H1 (cell line): ENCODE measurements at regions not wholly inside any gene's neighbourhood (a gene's known extent, or its start where the extent isn't known, plus 50 kb on each side); places are given as distances from the start of the nearest gene placed in this dataset.

Source experiments
- EP300 ChIP-seq, 2 experiments: IDR thresholded peaks; 1 replicate in 1 of 2; 2 replicates in 1 of 2; pipeline ENCODE4 v1.6.1; 2011 to 2012; ENCODE audit warnings: low read depth in 2 of 2, low read length in 2 of 2, mild to moderate bottlenecking in 2 of 2, borderline replicate concordance in 1 of 2, inconsistent platforms in 1 of 2, moderate library complexity in 1 of 2
- HDAC2 ChIP-seq, 2 experiments: fragments of 300-600 bp in 1 of 2; sonication (generic) in 1 of 2; IDR thresholded peaks; 2 replicates each; pipeline ENCODE4 v1.6.1; 2011 to 2012; ENCODE audit warnings: low read depth in 2 of 2, low read length in 2 of 2, mild to moderate bottlenecking in 2 of 2, moderate library complexity in 2 of 2, borderline replicate concordance in 1 of 2, inconsistent platforms in 1 of 2
- RNF2 ChIP-seq: fragments of 200-900, 300-1000 bp; sonication (generic); IDR thresholded peaks from 2 replicates; pipeline ENCODE4 v1.7.1; 2016; ENCODE audit warnings: borderline replicate concordance, low read depth, mild to moderate bottlenecking, antibody characterized with exemption, low read length; ENCODE audit not compliant: poor library complexity, severe bottlenecking; ENCODE audit errors: missing control alignments
- SIRT6 ChIP-seq: IDR thresholded peaks from one replicate; pipeline ENCODE4 v1.7.1; 2012; ENCODE audit warnings: low read length, inconsistent platforms
- SIX5 ChIP-seq: IDR thresholded peaks from 2 replicates; pipeline ENCODE4 v1.6.1; 2011; ENCODE audit warnings: mild to moderate bottlenecking, low read depth, low read length
- SP2 ChIP-seq: IDR thresholded peaks from 2 replicates; pipeline ENCODE4 v1.6.1; 2012; ENCODE audit warnings: mild to moderate bottlenecking, low read length, inconsistent platforms

DNA sequence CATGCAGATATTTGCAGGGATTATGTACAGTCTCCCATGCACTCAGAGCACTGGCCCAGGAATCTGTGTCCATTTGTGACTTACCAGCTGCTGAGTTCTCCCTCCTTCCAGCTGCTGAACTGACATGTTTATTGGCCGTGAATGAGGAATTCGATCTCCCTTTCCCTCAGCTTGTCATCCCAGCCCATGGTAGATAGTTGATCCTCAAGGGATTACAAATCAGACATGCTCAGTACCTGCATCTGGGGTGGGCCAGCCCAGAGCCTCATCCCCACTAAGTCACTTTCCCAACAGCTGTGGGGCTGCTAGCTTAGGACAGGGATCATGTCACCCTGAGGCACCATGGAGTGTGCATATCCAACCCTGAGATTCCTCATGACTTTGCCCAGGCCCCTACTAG, 1284.9 kb upstream of the LRRTM1 start (continued):
- TF ChIP-seq EP300 (IDR thresholded peaks at IDR 0.05; ENCODE audit: borderline replicate concordance in 1 of 2, low read depth in 2 of 2, low read length in 2 of 2) (no peak), SIRT6 (no peak), RNF2 (no peak), SIX5 (no peak), HDAC2 (IDR thresholded peaks at IDR 0.05; ENCODE audit: borderline replicate concordance in 1 of 2, low read depth in 2 of 2, low read length in 2 of 2) (no peak), SP2 (no peak)
